HEK293T (cell line): ENCODE measurements at regions not wholly inside any gene's neighbourhood (a gene's known extent, or its start where the extent isn't known, plus 50 kb on each side); places are given as distances from the start of the nearest gene placed in this dataset.

ENCODE experiments used
- ARNT ChIP-seq: fragments of 450-650 bp; IDR thresholded peaks from 2 replicates; pipeline ENCODE4 v1.6.1; 2017; ENCODE audit warnings: mild to moderate bottlenecking
- BHLHE40 ChIP-seq: fragments of 450-650 bp; IDR thresholded peaks from 2 replicates; pipeline ENCODE4 v1.6.1; 2016; ENCODE audit warnings: mild to moderate bottlenecking, moderate library complexity, borderline replicate concordance
- ELF4 ChIP-seq: fragments of 450-650 bp; IDR thresholded peaks from 2 replicates; pipeline ENCODE4 v1.6.1; 2017; ENCODE audit warnings: antibody characterized with exemption
- FOXA1 ChIP-seq: fragments of 450-650 bp; IDR thresholded peaks from 2 replicates; pipeline ENCODE4 v1.6.1; 2016; ENCODE audit warnings: mild to moderate bottlenecking
- NFRKB ChIP-seq: fragments of 450-650 bp; IDR thresholded peaks from 2 replicates; pipeline ENCODE4 v1.6.1; 2016; ENCODE audit warnings: mild to moderate bottlenecking, moderate library complexity
- SP1 ChIP-seq: fragments of 450-650 bp; IDR thresholded peaks from 2 replicates; pipeline ENCODE4 v1.6.1; 2017
- SUZ12 ChIP-seq: fragments of 450-650 bp; IDR thresholded peaks from 2 replicates; pipeline ENCODE4 v1.6.1; 2016; ENCODE audit warnings: mild to moderate bottlenecking
- TARDBP ChIP-seq: fragments of 450-650 bp; IDR thresholded peaks from 2 replicates; pipeline ENCODE4 v1.6.1; 2016
- ZNF384 ChIP-seq: fragments of 450-650 bp; IDR thresholded peaks from 2 replicates; pipeline ENCODE4 v1.6.1; 2016

- TF ChIP-seq BHLHE40 (no peak), ZNF384 (no peak), TARDBP (no peak), ARNT (no peak), SP1 (no peak), ELF4 (no peak), FOXA1 (no peak), SUZ12 (no peak), NFRKB (no peak)
Measured at GRCh38 chr6:2477250-2477649, 231.8 kb upstream of the GMDS start.
